Kidney (tissue), 13 donors: ENCODE measurements at regions not wholly inside any gene's neighbourhood (a gene's known extent, or its start where the extent isn't known, plus 50 kb on each side); places are given as distances from the start of the nearest gene placed in this dataset.
"Not testable (repeated sequence)": the region's sequence is repeated elsewhere in the genome, so short reads cannot be mapped to it uniquely, and the experiment has no call there.

ENCODE experiments used
- DNase-seq, 5 donors: peaks; one replicate each; pipeline ENCODE4 v3.0.0-alpha.2; 2013 to 2020
- FAIRE-seq: peaks from 2 replicates; lab custom pipeline; 2012; peaks lifted over from hg19 to GRCh38; lab: Jason Lieb, UNC
- H3K27ac ChIP-seq, 2 donors: one replicate each; pipeline ENCODE4 v1.7.0; 2013; ENCODE audit warnings: low read depth in 2 of 2, low read length in 2 of 2, inconsistent platforms in 1 of 2
- H3K27me3 ChIP-seq: one replicate; pipeline ENCODE4 v1.7.1; 2013; ENCODE audit warnings: low read length, inconsistent platforms; ENCODE audit not compliant: control insufficient read depth, insufficient read depth
- H3K36me3 ChIP-seq, 3 donors: one replicate each; pipeline versions ENCODE4 v1.7.0 to v1.7.1; 2013; ENCODE audit warnings: low read length in 3 of 3, control low read depth in 1 of 3, inconsistent platforms in 1 of 3; ENCODE audit not compliant: insufficient read depth in 3 of 3, control insufficient read depth in 2 of 3
- H3K4me1 ChIP-seq, 3 donors: one replicate each; pipeline versions ENCODE4 v1.7.0 to v1.7.1; 2013; ENCODE audit warnings: low read length in 3 of 3, inconsistent platforms in 1 of 3, low read depth in 1 of 3; ENCODE audit not compliant: control insufficient read depth in 2 of 3, insufficient read depth in 2 of 3
- H3K4me3 ChIP-seq, 3 donors: one replicate each; pipeline versions ENCODE4 v1.7.0 to v1.8.1; 2013; ENCODE audit warnings: low read length in 3 of 3, control low read depth in 1 of 3, inconsistent platforms in 1 of 3
- H3K9ac ChIP-seq, 3 donors: one replicate each; pipeline versions ENCODE4 v1.7.0 to v1.7.1; 2013; ENCODE audit warnings: low read length in 3 of 3, control low read depth in 1 of 3, inconsistent platforms in 1 of 3
- H3K9me3 ChIP-seq, 3 donors: one replicate each; pipeline versions ENCODE4 v1.7.0 to v1.7.1; 2013; ENCODE audit warnings: low read length in 3 of 3, control low read depth in 1 of 3, inconsistent platforms in 1 of 3; ENCODE audit not compliant: control insufficient read depth in 2 of 3, insufficient read depth in 1 of 3
- intact Hi-C: fragments of 100-400 bp; cut with DNase I; formaldehyde crosslinking; loops from one replicate; pipeline ENCODE4 v1.11.1; 2022
- TF ChIP-seq, protein P1 (sequence below): IDR thresholded peaks from 3 replicates; pipeline ENCODE4 v1.5.1; 2012; ENCODE audit warnings: mild to moderate bottlenecking, moderate library complexity, borderline replicate concordance; ENCODE audit not compliant: insufficient read depth; ENCODE audit errors: extremely low read depth
- donor health status: control.
- donor health status: control.
- donor health status: control.
- donor health status: control.
- donor health status: control.
- donor health status: DM: yes; HTN: yes; CAD: no.
- donor health status: Normal renal cell carcinoma (clear cell type).

DNA sequence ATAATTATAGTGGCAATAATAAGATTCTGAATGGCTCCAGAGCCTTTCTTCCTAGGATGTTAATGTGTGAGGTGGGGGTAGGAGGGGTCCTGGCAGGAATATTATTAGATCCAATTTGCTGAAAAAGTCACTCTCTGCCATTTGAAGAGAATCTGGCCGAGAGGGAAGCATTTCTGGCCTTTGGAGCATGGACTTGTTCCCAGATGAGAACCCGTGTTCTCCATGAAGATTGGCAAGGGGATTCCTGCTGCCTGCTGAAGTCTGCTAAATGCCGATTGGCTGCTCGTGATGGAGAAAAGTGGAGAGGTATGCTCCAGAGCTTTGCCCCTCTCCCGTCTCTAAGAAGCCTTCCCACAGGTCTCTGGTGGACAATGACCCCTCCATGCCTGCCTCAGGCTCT, 135.6 kb downstream of the TRIM43 start:
- H3K4me3 ChIP-seq, FAIRE-seq, H3K9ac ChIP-seq, H3K27me3 ChIP-seq, DNase-seq, intact Hi-C loops, H3K36me3 ChIP-seq, H3K9me3 ChIP-seq, H3K4me1 ChIP-seq, H3K27ac ChIP-seq: not testable (repeated sequence)

DNA sequence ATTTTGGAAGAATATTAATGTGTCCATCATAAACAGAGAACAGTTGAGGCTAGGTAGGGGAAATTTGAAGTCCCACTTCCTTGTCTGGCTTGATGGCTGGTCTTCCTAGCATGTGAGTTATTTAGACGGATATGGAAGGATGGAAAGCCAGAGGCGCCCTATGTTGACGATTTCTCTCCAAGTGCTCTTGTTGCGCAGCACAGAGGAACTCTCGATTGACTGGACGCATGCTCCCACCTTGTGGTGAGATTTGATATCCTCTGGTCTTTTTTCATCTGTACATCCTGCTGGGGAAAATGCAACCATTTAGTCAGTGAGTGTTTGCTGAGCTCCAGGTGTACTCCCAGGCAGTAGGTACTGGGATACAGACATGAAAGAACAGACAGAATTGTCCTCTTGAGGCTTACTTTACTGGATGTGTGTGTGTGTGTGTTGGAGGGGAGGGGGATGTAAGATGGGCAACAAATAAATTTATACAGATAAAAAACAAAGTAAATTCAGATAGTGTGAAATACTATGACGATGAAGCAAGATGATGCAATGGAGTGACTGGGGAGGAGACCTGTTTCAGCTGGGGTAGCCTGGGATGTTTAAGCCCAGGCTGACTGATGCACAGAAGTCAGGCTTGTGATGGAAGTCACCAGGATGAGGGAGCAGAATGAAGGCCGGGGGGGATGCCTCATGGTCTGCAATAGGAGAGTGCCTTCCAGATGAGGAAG, 137.2 kb downstream of the TRIM43 start:
- Histone ChIP-seq H3K9me3 (no peaks in the 10 kb centered on the region), H3K36me3 (no peaks in the 10 kb centered on the region), H3K9ac (no peak overlapping the region), H3K4me1 (no peaks in the 10 kb centered on the region), H3K27me3 (no peaks in the 10 kb centered on the region), H3K27ac (no peak overlapping the region), H3K4me3 (no peak overlapping the region)
- FAIRE-seq (peak; percentile 83), DNase-seq (peak in 4 of 5 donors; percentile 85 to 94 (median 90))
- TF ChIP-seq, protein P1, sequence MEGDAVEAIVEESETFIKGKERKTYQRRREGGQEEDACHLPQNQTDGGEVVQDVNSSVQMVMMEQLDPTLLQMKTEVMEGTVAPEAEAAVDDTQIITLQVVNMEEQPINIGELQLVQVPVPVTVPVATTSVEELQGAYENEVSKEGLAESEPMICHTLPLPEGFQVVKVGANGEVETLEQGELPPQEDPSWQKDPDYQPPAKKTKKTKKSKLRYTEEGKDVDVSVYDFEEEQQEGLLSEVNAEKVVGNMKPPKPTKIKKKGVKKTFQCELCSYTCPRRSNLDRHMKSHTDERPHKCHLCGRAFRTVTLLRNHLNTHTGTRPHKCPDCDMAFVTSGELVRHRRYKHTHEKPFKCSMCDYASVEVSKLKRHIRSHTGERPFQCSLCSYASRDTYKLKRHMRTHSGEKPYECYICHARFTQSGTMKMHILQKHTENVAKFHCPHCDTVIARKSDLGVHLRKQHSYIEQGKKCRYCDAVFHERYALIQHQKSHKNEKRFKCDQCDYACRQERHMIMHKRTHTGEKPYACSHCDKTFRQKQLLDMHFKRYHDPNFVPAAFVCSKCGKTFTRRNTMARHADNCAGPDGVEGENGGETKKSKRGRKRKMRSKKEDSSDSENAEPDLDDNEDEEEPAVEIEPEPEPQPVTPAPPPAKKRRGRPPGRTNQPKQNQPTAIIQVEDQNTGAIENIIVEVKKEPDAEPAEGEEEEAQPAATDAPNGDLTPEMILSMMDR, result peak; percentile 79
- intact Hi-C loops, result no loop called here

DNA sequence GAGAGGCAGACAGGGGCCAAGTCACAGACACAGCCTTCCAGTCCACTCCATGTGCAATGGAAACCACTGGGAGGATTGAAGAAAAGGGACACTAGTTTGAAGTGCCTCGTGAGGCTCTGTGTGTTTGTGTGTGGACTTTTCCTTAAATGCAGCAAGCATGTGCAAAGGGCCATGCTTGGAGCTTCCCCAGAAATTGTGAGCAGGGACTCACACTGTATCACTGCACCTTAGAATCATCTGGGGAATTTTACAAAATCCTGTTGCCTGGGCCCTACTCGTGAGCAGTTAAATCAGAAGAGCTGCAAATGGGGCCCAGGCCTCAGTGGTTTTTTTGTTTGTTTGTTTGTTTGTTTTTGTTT, 137.8 kb downstream of the TRIM43 start:
- Histone ChIP-seq H3K9ac (no peak overlapping the region), H3K27ac (no peak overlapping the region), H3K27me3 (no peaks in the 10 kb centered on the region), H3K4me1 (no peaks in the 10 kb centered on the region), H3K4me3 (no peak overlapping the region), H3K9me3 (no peaks in the 10 kb centered on the region), H3K36me3 (no peaks in the 10 kb centered on the region)
- intact Hi-C loops, result no loop called here
- DNase-seq (no peak), FAIRE-seq (no peak)
- TF ChIP-seq, protein P1, result no peak

DNA sequence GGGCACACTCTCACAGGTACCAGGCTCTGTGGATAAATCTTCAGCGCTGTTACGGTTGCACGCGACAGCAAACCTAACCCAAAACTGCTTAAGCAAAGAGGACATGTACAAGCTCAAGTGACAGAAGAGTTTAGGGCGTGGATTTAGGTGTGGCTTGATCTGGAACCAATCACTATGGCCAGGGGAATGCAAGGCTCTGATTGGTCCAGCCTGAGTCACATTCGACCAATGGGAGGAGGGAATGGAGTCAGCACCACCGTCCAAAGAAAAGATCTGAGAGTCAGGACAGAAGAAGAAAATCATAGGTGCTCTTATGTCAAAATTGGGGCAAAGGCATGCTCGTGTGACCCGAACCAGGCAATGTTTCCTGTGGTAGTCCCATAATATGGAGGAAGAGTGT, 139.0 kb downstream of the TRIM43 start:
- H3K4me1 ChIP-seq, result no peaks in the 10 kb centered on the region
- intact Hi-C loops, result no loop called here
- H3K27me3 ChIP-seq, result no peaks in the 10 kb centered on the region
- TF ChIP-seq, protein P1, result no peak
- no peaks in the 10 kb centered on the region for H3K36me3 ChIP-seq
- DNase-seq, result no peak
- H3K9ac ChIP-seq, result no peak overlapping the region
- H3K4me3 ChIP-seq, result no peak overlapping the region
- H3K9me3 ChIP-seq, result no peaks in the 10 kb centered on the region
- H3K27ac ChIP-seq, result no peak overlapping the region
- FAIRE-seq, result no peak
